K562 (cell line): ENCODE measurements at regions not wholly inside any gene's neighbourhood (a gene's known extent, or its start where the extent isn't known, plus 50 kb on each side); places are given as distances from the start of the nearest gene placed in this dataset.
A peak's percentile ranks its signal among the peaks of the same experiment; 100 is the strongest.

Experiments
- CBX8 ChIP-seq: fragments of 200-600 bp; sonication (generic); IDR thresholded peaks from 2 replicates; pipeline ENCODE4 v1.6.1; 2012; ENCODE audit warnings: borderline replicate concordance, mixed run types, low read depth, mild to moderate bottlenecking, moderate library complexity, mixed read lengths, low read length, control low read depth, inconsistent platforms; ENCODE audit not compliant: poor library complexity, severe bottlenecking; ENCODE audit errors: extremely low read depth
- MCM7 ChIP-seq, 2 experiments: fragments of 450-650 bp; IDR thresholded peaks; 2 replicates each; pipeline ENCODE4 v1.6.1; 2016 to 2018
- TAF15 ChIP-seq: fragments of 200-400 bp; formaldehyde crosslinking; IDR thresholded peaks from 2 replicates; pipeline ENCODE4 v1.6.1; 2017; ENCODE audit warnings: mild to moderate bottlenecking, low read depth, low read length, moderate library complexity
- XRCC5 ChIP-seq: fragments of 200-400 bp; formaldehyde crosslinking; IDR thresholded peaks from 2 replicates; pipeline ENCODE4 v1.6.1; 2017; ENCODE audit warnings: low read depth, mild to moderate bottlenecking, low read length
- ZNF589 ChIP-seq: fragments of 200-800 bp; sonication (Bioruptor generic); IDR thresholded peaks from 2 replicates; pipeline ENCODE4 v1.6.1; 2016; ENCODE audit warnings: low read depth, missing genetic modification characterization, missing compliant biosample characterization
- TF ChIP-seq, protein P1 (sequence below): sonication (generic); formaldehyde crosslinking; IDR thresholded peaks from 2 replicates; pipeline ENCODE4 v1.8.0; 2022; ENCODE audit warnings: missing genetic modification reagents, mild to moderate bottlenecking, borderline replicate concordance
- TF ChIP-seq, protein P2 (sequence below): fragments of 200-400 bp; formaldehyde crosslinking; IDR thresholded peaks from 2 replicates; pipeline ENCODE4 v1.6.1; 2017; ENCODE audit warnings: mild to moderate bottlenecking, low read depth, low read length, moderate library complexity
- TF ChIP-seq, protein P3 (sequence below): fragments of 200-800 bp; sonication (Bioruptor generic); IDR thresholded peaks from 2 replicates; pipeline ENCODE4 v1.6.1; 2017; ENCODE audit warnings: missing genetic modification characterization, missing compliant biosample characterization
- TF ChIP-seq, protein P4 (sequence below), 2 experiments: fragments of 450-650 bp; formaldehyde crosslinking in 1 of 2; IDR thresholded peaks; 2 replicates each; pipeline versions ENCODE4 v1.4.0 to v1.6.1; 2014 to 2020; ENCODE audit warnings: mild to moderate bottlenecking in 2 of 2, borderline replicate concordance in 1 of 2, low read depth in 1 of 2
- TF ChIP-seq, protein P5 (sequence below): fragments of 450-650 bp; IDR thresholded peaks from 2 replicates; pipeline ENCODE4 v1.7.0; 2016; ENCODE audit warnings: borderline replicate concordance

DNA sequence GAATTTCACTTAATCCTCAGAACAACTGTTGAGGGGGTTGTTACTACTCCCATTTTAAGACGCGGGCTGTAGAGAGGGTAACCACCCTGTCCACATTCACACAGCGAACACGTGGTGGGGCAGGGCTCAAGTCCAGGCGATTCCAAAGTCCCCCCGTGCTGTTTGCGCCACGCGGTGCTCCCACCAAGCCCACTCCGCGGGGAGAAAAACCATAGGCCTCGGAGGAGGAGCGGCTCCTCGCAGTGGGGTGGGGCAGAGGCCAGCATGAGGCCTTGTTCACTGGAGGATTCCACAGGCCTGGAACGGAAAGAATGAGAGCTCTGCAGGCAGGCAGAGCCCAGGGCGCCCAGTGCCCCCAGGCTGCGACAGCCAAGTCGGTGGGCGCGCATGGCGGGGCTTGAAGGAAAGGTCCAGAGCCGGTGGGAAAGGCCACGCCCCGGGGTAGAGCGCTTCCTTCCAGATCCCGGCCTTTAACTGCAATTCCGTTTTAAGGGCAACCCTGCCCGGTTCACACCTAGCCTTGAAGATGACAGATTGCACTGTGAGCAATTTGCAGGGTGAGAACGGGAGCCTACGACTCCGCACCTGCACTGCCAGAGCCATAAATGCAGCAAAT lies 161.8 kb upstream of the TBL1XR1 start (continued):
- TF ChIP-seq, protein P1, sequence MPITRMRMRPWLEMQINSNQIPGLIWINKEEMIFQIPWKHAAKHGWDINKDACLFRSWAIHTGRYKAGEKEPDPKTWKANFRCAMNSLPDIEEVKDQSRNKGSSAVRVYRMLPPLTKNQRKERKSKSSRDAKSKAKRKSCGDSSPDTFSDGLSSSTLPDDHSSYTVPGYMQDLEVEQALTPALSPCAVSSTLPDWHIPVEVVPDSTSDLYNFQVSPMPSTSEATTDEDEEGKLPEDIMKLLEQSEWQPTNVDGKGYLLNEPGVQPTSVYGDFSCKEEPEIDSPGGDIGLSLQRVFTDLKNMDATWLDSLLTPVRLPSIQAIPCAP (CRISPR knock-in tag) = no peak
- TF ChIP-seq, protein P2, sequence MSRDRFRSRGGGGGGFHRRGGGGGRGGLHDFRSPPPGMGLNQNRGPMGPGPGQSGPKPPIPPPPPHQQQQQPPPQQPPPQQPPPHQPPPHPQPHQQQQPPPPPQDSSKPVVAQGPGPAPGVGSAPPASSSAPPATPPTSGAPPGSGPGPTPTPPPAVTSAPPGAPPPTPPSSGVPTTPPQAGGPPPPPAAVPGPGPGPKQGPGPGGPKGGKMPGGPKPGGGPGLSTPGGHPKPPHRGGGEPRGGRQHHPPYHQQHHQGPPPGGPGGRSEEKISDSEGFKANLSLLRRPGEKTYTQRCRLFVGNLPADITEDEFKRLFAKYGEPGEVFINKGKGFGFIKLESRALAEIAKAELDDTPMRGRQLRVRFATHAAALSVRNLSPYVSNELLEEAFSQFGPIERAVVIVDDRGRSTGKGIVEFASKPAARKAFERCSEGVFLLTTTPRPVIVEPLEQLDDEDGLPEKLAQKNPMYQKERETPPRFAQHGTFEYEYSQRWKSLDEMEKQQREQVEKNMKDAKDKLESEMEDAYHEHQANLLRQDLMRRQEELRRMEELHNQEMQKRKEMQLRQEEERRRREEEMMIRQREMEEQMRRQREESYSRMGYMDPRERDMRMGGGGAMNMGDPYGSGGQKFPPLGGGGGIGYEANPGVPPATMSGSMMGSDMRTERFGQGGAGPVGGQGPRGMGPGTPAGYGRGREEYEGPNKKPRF = no peak
- TF ChIP-seq MCM7 (IDR thresholded peaks at IDR 0.05) (no peak), CBX8 (no peak), TAF15 (no peak), XRCC5 (no peak), ZNF589 (CRISPR knock-in tag) (peak; percentile 85; the same call in 1 of the 2 replicates)
- TF ChIP-seq, protein P3, sequence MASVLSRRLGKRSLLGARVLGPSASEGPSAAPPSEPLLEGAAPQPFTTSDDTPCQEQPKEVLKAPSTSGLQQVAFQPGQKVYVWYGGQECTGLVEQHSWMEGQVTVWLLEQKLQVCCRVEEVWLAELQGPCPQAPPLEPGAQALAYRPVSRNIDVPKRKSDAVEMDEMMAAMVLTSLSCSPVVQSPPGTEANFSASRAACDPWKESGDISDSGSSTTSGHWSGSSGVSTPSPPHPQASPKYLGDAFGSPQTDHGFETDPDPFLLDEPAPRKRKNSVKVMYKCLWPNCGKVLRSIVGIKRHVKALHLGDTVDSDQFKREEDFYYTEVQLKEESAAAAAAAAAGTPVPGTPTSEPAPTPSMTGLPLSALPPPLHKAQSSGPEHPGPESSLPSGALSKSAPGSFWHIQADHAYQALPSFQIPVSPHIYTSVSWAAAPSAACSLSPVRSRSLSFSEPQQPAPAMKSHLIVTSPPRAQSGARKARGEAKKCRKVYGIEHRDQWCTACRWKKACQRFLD = peak; percentile 89
- TF ChIP-seq, protein P4, sequence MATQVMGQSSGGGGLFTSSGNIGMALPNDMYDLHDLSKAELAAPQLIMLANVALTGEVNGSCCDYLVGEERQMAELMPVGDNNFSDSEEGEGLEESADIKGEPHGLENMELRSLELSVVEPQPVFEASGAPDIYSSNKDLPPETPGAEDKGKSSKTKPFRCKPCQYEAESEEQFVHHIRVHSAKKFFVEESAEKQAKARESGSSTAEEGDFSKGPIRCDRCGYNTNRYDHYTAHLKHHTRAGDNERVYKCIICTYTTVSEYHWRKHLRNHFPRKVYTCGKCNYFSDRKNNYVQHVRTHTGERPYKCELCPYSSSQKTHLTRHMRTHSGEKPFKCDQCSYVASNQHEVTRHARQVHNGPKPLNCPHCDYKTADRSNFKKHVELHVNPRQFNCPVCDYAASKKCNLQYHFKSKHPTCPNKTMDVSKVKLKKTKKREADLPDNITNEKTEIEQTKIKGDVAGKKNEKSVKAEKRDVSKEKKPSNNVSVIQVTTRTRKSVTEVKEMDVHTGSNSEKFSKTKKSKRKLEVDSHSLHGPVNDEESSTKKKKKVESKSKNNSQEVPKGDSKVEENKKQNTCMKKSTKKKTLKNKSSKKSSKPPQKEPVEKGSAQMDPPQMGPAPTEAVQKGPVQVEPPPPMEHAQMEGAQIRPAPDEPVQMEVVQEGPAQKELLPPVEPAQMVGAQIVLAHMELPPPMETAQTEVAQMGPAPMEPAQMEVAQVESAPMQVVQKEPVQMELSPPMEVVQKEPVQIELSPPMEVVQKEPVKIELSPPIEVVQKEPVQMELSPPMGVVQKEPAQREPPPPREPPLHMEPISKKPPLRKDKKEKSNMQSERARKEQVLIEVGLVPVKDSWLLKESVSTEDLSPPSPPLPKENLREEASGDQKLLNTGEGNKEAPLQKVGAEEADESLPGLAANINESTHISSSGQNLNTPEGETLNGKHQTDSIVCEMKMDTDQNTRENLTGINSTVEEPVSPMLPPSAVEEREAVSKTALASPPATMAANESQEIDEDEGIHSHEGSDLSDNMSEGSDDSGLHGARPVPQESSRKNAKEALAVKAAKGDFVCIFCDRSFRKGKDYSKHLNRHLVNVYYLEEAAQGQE (IDR thresholded peaks at IDR 0.05; ENCODE audit: borderline replicate concordance) = no peak
- TF ChIP-seq, protein P4 (CRISPR knock-in tag; IDR thresholded peaks at IDR 0.05; ENCODE audit: low read depth) = 0 out of 2 replicates have a peak, but pooled peaks have one; percentile 42
- TF ChIP-seq, protein P5, sequence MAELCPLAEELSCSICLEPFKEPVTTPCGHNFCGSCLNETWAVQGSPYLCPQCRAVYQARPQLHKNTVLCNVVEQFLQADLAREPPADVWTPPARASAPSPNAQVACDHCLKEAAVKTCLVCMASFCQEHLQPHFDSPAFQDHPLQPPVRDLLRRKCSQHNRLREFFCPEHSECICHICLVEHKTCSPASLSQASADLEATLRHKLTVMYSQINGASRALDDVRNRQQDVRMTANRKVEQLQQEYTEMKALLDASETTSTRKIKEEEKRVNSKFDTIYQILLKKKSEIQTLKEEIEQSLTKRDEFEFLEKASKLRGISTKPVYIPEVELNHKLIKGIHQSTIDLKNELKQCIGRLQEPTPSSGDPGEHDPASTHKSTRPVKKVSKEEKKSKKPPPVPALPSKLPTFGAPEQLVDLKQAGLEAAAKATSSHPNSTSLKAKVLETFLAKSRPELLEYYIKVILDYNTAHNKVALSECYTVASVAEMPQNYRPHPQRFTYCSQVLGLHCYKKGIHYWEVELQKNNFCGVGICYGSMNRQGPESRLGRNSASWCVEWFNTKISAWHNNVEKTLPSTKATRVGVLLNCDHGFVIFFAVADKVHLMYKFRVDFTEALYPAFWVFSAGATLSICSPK = no peak
